Tibial artery (tissue), 4 donors: ENCODE measurements at regions not wholly inside any gene's neighbourhood (a gene's known extent, or its start where the extent isn't known, plus 50 kb on each side); places are given as distances from the start of the nearest gene placed in this dataset.

Experiments
- DNase-seq, 2 donors: peaks; one replicate each; pipeline ENCODE4 v3.0.0-alpha.2; 2019
- H3K27ac ChIP-seq, 2 donors: fragments of 200-600 bp; sonication (generic) in 1 of 2; 1 replicate in 1 of 2; 2 replicates in 1 of 2; pipeline ENCODE4 v1.5.1; 2018 to 2019; ENCODE audit warnings: mild to moderate bottlenecking in 1 of 2
- H3K27me3 ChIP-seq, 2 donors: fragments of 200-600 bp; sonication (generic) in 1 of 2; one replicate each; pipeline versions ENCODE4 v1.5.1 to v1.6.0; 2016 to 2019
- H3K36me3 ChIP-seq, 3 donors: fragments of 200-600 bp; sonication (generic) in 2 of 3; one replicate each; pipeline ENCODE4 v1.5.1; 2016 to 2019; ENCODE audit warnings: mild to moderate bottlenecking in 2 of 3
- H3K4me1 ChIP-seq, 4 donors: fragments of 200-600 bp; sonication (generic) in 2 of 4; 1 replicate in 3 of 4; 2 replicates in 1 of 4; pipeline ENCODE4 v1.5.1; 2016 to 2019
- H3K4me3 ChIP-seq, 2 donors: fragments of 200-600 bp; sonication (generic) in 1 of 2; 1 replicate in 1 of 2; 2 replicates in 1 of 2; pipeline ENCODE4 v1.5.1; 2018 to 2019; ENCODE audit warnings: mild to moderate bottlenecking in 2 of 2
- H3K9me3 ChIP-seq, 3 donors: fragments of 200-600 bp; sonication (generic) in 1 of 3; one replicate each; pipeline ENCODE4 v1.5.1; 2016 to 2019
- CTCF ChIP-seq, 2 experiments: fragments of 200-600 bp in 1 of 2; fragments of 450-650 bp in 1 of 2; IDR thresholded peaks; one replicate each; pipeline ENCODE4 v1.5.1; 2017 to 2019; ENCODE audit warnings: antibody characterized with exemption in 2 of 2, mild to moderate bottlenecking in 1 of 2, moderate library complexity in 1 of 2
- intact Hi-C: fragments of 100-400 bp; cut with DNase I; formaldehyde crosslinking; loops from one replicate; pipeline ENCODE4 v1.15.0; 2023; ENCODE audit warnings: low total_unique reads

- Histone ChIP-seq H3K4me1 (no peaks in the 10 kb centered on the region), H3K9me3 (no peaks in the 10 kb centered on the region), H3K4me3 (no peak overlapping the region), H3K27me3 (peaks cover 0 to 16% of the 10 kb centered on the region in 2 donors), H3K36me3 (no peaks in the 10 kb centered on the region), H3K27ac (no peak overlapping the region)
- intact Hi-C loops: no loop called here
- TF ChIP-seq CTCF (IDR thresholded peaks at IDR 0.05): no peak
- DNase-seq: no peak
Observed at GRCh38 chr15:79179108-79179561, 88.6 kb upstream of the RASGRF1 start.

- TF ChIP-seq CTCF (IDR thresholded peaks at IDR 0.05): no peak
- H3K4me3 ChIP-seq: no peak overlapping the region
- no peaks in the 10 kb centered on the region for H3K9me3 ChIP-seq
- intact Hi-C loops: no loop called here
- no peak overlapping the region for H3K27ac ChIP-seq
- H3K36me3 ChIP-seq: no peaks in the 10 kb centered on the region
- DNase-seq: no peak
- H3K27me3 ChIP-seq: peaks cover 0 to 18% of the 10 kb centered on the region in 2 donors
- no peaks in the 10 kb centered on the region for H3K4me1 ChIP-seq
Observed at GRCh38 chr15:79178594-79178993, 88.0 kb upstream of the RASGRF1 start.

GRCh38 chr15:79176151-79176550 lies 85.6 kb upstream of the RASGRF1 start:
- TF ChIP-seq CTCF (IDR thresholded peaks at IDR 0.05): no peak
- Histone ChIP-seq H3K9me3 (no peaks in the 10 kb centered on the region), H3K4me1 (no peaks in the 10 kb centered on the region), H3K4me3 (no peak overlapping the region), H3K27me3 (peaks cover 0 to 35% of the 10 kb centered on the region in 2 donors), H3K36me3 (no peaks in the 10 kb centered on the region), H3K27ac (no peak overlapping the region)
- DNase-seq: no peak
- intact Hi-C loops: no loop called here

GRCh38 chr15:79172801-79173460 lies 82.4 kb upstream of the RASGRF1 start:
- DNase-seq: no peak
- TF ChIP-seq CTCF (IDR thresholded peaks at IDR 0.05): no peak
- Histone ChIP-seq H3K4me3 (no peak overlapping the region), H3K4me1 (peaks cover 0 to 5% (median 2%) of the 10 kb centered on the region in 4 donors), H3K36me3 (no peaks in the 10 kb centered on the region), H3K27ac (no peak overlapping the region), H3K27me3 (peaks cover 0 to 35% of the 10 kb centered on the region in 2 donors), H3K9me3 (no peaks in the 10 kb centered on the region)
- intact Hi-C loops: no loop called here

GRCh38 chr15:79172032-79172481 lies 81.5 kb upstream of the RASGRF1 start:
- Histone ChIP-seq H3K9me3 (no peaks in the 10 kb centered on the region), H3K36me3 (no peaks in the 10 kb centered on the region), H3K4me1 (peaks cover 0 to 5% (median 2%) of the 10 kb centered on the region in 4 donors), H3K27ac (no peak overlapping the region), H3K27me3 (peaks cover 0 to 35% of the 10 kb centered on the region in 2 donors), H3K4me3 (no peak overlapping the region)
- no peak for TF ChIP-seq CTCF (IDR thresholded peaks at IDR 0.05)
- DNase-seq: no peak
- intact Hi-C loops: no loop called here
